ENCODE measurements at regions not wholly inside any gene's neighbourhood (a gene's known extent, or its start where the extent isn't known, plus 50 kb on each side); places are given as distances from the start of the nearest gene placed in this dataset.

DNA sequence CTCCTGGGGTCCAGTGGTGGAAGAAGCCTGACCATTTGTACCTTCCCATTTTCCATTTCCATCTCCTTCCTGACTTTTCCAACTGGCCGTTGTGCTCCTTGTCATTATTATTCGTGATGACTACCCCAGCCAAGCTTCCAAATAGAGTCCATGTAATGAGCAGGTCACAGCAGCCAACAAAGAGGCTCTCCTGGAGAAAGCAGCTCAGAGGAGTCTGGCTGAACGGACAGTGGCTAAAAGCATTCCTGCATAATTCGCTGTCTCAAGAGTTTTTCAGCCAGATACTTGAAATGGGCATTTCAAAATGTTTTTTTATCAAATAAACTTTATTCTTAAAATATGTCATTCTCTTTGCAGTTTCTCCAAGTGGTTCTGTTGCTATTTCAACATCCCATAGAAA is 458.6 kb downstream of the INHBA start:
- POLR2A ChIA-PET: no interaction called here
- Mint-ChIP-seq H3K27me3 (no peaks in the 10 kb centered on the region), H3K27ac (no peak overlapping the region), H3K36me3 (ENCODE audit: low read depth) (no peaks in the 10 kb centered on the region), H3K4me1 (no peaks in the 10 kb centered on the region), H3K9me3 (no peaks in the 10 kb centered on the region), H3K4me3 (no peak overlapping the region)
- CTCF ChIA-PET: no interaction called here
- DNase-seq: no peak

GRCh38 chr7:41241641-41242040 is 461.2 kb downstream of the INHBA start:
- H3K9me3 Mint-ChIP-seq: no peaks in the 10 kb centered on the region
- no peak overlapping the region for H3K4me3 Mint-ChIP-seq
- no peak overlapping the region for H3K27ac Mint-ChIP-seq
- ChIA-PET CTCF (no interaction called here), POLR2A (no interaction called here)
- no peaks in the 10 kb centered on the region for H3K4me1 Mint-ChIP-seq
- no peak for DNase-seq
- no peaks in the 10 kb centered on the region for H3K27me3 Mint-ChIP-seq
- H3K36me3 Mint-ChIP-seq (ENCODE audit: low read depth): no peaks in the 10 kb centered on the region

DNA sequence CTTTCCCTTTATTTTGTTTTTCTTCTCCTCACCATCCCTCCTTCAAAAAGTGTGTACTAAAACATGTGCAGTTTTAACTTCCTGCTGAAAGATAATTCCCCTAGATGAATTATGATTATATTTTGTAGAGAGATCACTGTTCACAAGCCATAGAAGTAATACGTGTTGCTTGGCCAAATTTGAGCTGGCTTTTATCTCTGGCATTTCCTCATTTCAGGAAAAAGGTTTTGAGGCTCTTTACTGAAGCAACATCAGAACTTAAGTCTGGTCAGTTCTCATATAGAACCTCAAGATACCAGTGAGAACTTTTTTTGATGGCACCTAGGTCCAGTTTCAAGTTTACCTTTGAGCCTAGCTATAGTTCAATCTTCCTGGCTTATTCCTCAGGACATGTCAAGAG is 463.3 kb downstream of the INHBA start:
- CTCF ChIA-PET: no interaction called here
- POLR2A ChIA-PET: no interaction called here
- Mint-ChIP-seq H3K4me3 (no peak overlapping the region), H3K27ac (no peak overlapping the region), H3K4me1 (no peaks in the 10 kb centered on the region), H3K36me3 (ENCODE audit: low read depth) (no peaks in the 10 kb centered on the region), H3K9me3 (no peaks in the 10 kb centered on the region), H3K27me3 (no peaks in the 10 kb centered on the region)
- DNase-seq: no peak

DNA sequence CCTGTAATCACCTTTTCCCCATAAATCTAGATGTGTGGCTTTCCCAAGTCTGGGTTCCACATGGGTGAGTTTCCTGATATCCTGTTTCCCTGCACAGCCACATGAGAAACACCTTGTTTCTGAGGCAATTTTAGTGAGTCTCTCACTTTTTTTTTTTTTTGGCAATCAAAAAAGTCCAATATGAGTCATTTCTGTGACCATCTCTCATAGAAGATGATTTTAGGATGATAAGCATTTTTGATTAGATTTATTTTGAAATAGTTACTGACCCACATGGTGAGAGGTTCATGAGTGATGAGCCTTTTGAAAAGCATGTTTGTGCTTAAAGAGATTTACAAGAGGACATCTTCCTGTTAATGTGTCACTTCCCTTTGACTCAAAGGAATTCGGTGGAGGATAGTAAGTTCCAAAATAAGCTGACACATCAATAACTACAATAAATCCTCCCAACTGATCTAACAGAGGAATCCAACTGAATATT is 464.0 kb downstream of the INHBA start:
- Mint-ChIP-seq H3K36me3 (ENCODE audit: low read depth) (no peaks in the 10 kb centered on the region), H3K9me3 (no peaks in the 10 kb centered on the region), H3K4me3 (no peak overlapping the region), H3K27ac (no peak overlapping the region), H3K4me1 (no peaks in the 10 kb centered on the region), H3K27me3 (no peaks in the 10 kb centered on the region)
- ChIA-PET POLR2A (no interaction called here), CTCF (interaction anchor here (1.0 kb wide), 1 partner anchor 25 kb away, joined by 3 read pairs; no protein-coding TSS in a partner anchor)
- no peak for DNase-seq

- no peaks in the 10 kb centered on the region for H3K9me3 Mint-ChIP-seq
- no peaks in the 10 kb centered on the region for H3K4me1 Mint-ChIP-seq
- CTCF ChIA-PET: no interaction called here
- no peaks in the 10 kb centered on the region for H3K27me3 Mint-ChIP-seq
- no peak for DNase-seq
- no peak overlapping the region for H3K27ac Mint-ChIP-seq
- no peaks in the 10 kb centered on the region for H3K36me3 Mint-ChIP-seq (ENCODE audit: low read depth)
- POLR2A ChIA-PET: no interaction called here
- no peak overlapping the region for H3K4me3 Mint-ChIP-seq
Observed at GRCh38 chr7:41237956-41238355, 464.9 kb downstream of the INHBA start.

DNA sequence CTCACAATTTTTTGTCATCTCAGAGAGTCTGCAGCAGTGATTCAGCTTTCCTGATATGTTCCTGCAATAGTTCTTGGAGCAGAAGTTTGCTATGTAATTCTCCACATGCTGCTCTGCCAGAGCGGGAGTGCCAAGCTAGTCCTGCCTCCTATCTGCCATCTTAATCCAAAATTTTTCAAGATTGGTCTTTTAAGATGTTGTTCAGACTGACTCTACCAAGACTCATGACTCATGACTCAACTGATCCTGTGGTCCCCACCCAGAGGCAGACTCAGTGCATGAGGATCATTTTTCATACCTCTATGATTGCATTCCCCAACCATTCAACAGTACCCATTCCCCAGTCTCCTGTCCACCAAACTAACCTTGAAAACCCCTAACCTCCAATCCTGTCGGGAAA is 470.8 kb downstream of the INHBA start:
- Mint-ChIP-seq H3K4me3 (no peak overlapping the region), H3K27ac (no peak overlapping the region), H3K36me3 (ENCODE audit: low read depth) (no peaks in the 10 kb centered on the region), H3K4me1 (no peaks in the 10 kb centered on the region), H3K9me3 (peaks cover 7% of the 10 kb centered on the region), H3K27me3 (no peaks in the 10 kb centered on the region)
- DNase-seq: no peak
- ChIA-PET POLR2A (no interaction called here), CTCF (no interaction called here)

DNA sequence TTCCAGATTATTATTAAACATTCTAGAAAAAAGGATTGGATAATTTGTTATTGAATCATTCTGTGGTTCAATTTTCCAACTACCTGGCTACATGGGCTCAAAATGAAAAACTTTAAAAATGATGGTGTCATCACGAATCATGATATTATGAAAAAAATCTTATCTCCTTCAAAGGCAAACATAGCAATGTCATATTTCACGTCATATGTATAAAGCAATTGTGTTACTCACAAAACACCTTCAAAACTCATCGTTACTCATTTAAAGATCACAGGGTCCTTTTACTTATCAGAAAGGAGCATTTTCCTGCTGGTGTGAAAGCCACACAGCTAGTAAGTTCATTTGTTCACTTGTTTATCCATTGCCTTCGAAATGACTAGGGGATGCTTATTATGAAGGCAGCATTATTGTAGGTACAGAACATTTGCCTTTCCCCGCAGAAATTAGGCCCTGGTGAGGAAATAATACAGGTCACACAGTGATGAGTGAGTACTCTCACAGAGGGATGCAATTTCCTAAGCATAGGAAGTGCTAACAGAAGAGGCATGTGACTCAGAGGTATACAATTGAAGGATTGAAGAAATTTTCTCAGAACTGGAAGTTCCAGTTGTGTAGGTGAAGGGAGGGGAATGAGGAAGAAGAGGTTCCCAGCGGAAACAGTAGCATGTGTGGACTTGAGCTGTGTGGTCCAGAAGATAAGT is 478.7 kb downstream of the INHBA start:
- Mint-ChIP-seq H3K36me3 (ENCODE audit: low read depth) (no peaks in the 10 kb centered on the region), H3K27me3 (no peaks in the 10 kb centered on the region), H3K4me1 (no peaks in the 10 kb centered on the region), H3K4me3 (no peak overlapping the region), H3K9me3 (peaks cover 2% of the 10 kb centered on the region), H3K27ac (no peak overlapping the region)
- ChIA-PET CTCF (no interaction called here), POLR2A (no interaction called here)
- no peak for DNase-seq

DNA sequence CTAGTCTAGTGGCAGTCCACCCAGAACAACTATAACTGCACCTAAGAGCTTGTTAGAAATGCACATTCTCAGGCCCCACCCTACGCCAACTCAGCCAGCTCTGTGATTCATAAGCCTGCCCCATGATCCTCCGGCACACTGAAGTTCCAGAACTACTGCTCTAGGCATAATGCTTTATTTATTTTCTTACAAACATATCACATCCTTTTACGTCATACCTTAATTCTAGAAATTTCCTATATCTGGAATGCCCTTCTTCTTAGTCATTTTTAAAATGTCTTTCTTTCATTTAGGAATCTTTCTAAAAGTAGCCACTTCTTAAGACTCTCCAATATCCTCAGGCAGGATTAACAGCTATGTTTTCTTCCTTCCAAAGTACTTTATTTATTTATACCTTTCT is 480.1 kb downstream of the INHBA start:
- H3K9me3 Mint-ChIP-seq: no peaks in the 10 kb centered on the region
- H3K27ac Mint-ChIP-seq: no peak overlapping the region
- POLR2A ChIA-PET: no interaction called here
- no peaks in the 10 kb centered on the region for H3K27me3 Mint-ChIP-seq
- CTCF ChIA-PET: no interaction called here
- no peak overlapping the region for H3K4me3 Mint-ChIP-seq
- H3K36me3 Mint-ChIP-seq (ENCODE audit: low read depth): no peaks in the 10 kb centered on the region
- no peaks in the 10 kb centered on the region for H3K4me1 Mint-ChIP-seq
- DNase-seq: no peak

DNA sequence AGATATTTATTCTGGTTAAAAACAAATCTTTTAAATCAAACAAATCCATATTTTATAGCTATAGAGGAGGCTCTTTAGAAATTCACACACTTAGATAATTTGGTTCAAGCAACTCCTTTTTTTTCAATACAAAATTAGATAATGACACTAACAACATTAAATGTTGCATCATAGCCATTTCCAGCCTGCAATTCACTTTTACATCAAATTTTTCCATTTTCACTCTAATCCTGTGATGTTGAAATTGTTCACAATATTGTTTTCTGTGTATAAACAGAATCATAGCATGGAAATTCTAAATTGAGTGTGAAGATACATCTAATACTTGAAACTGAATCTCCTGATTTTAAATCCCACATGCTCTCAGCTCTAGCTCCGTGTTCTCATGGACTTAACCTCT is 482.6 kb downstream of the INHBA start:
- no peaks in the 10 kb centered on the region for H3K27me3 Mint-ChIP-seq
- no peak overlapping the region for H3K4me3 Mint-ChIP-seq
- H3K4me1 Mint-ChIP-seq: no peaks in the 10 kb centered on the region
- ChIA-PET CTCF (no interaction called here), POLR2A (no interaction called here)
- DNase-seq: no peak
- H3K9me3 Mint-ChIP-seq: no peaks in the 10 kb centered on the region
- no peaks in the 10 kb centered on the region for H3K36me3 Mint-ChIP-seq (ENCODE audit: low read depth)
- H3K27ac Mint-ChIP-seq: no peak overlapping the region

DNA sequence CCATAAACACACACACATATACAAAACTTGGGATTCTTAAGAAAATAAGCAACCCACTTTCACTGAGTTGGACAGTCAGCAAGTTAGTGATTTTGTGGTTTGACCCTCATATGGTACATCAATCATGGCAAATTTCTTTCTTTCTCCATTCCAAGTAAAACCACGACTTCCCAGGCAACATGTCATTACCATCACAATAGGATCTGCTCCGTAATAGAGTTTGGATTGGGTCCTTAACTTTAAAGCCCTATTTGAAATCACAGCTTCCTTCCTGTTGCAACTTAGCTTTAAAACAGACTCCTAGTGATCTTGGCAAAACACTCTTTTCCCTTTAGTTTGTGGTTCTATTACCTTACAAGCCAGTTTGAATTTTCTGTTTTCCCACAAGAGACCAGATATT is 483.6 kb downstream of the INHBA start:
- Mint-ChIP-seq H3K9me3 (no peaks in the 10 kb centered on the region), H3K36me3 (ENCODE audit: low read depth) (no peaks in the 10 kb centered on the region), H3K4me3 (no peak overlapping the region), H3K4me1 (no peaks in the 10 kb centered on the region), H3K27ac (no peak overlapping the region), H3K27me3 (no peaks in the 10 kb centered on the region)
- CTCF ChIA-PET: no interaction called here
- no peak for DNase-seq
- POLR2A ChIA-PET: no interaction called here

DNA sequence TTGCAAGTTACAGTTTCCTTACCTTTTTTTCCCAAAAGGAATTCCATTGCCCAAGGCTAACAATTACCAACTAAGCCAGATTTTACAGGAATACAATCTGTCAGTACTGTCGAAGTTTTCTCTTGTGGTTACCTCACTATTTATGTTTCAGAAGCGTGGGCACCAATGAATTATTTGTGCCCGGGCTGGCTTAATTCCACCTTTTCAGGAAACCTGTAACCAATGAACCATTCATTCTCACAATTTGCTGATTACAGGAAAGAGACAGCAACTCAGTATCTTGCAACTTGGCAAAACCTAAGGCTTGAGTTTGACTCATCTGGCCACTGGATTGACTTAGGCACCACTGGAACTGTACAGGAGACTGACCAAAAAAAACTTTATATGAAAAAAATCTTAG is 485.6 kb downstream of the INHBA start:
- CTCF ChIA-PET: no interaction called here
- H3K4me1 Mint-ChIP-seq: no peaks in the 10 kb centered on the region
- H3K27me3 Mint-ChIP-seq: no peaks in the 10 kb centered on the region
- POLR2A ChIA-PET: no interaction called here
- H3K9me3 Mint-ChIP-seq: peaks cover 2% of the 10 kb centered on the region
- DNase-seq: no peak
- no peak overlapping the region for H3K27ac Mint-ChIP-seq
- H3K36me3 Mint-ChIP-seq (ENCODE audit: low read depth): no peaks in the 10 kb centered on the region
- H3K4me3 Mint-ChIP-seq: no peak overlapping the region

GRCh38 chr7:41207141-41207540 is 495.7 kb downstream of the INHBA start:
- H3K27ac Mint-ChIP-seq: no peak overlapping the region
- H3K4me1 Mint-ChIP-seq: no peaks in the 10 kb centered on the region
- no peaks in the 10 kb centered on the region for H3K27me3 Mint-ChIP-seq
- ChIA-PET CTCF (no interaction called here), POLR2A (no interaction called here)
- no peak for DNase-seq
- no peaks in the 10 kb centered on the region for H3K36me3 Mint-ChIP-seq (ENCODE audit: low read depth)
- no peak overlapping the region for H3K4me3 Mint-ChIP-seq
- H3K9me3 Mint-ChIP-seq: no peaks in the 10 kb centered on the region

- Mint-ChIP-seq H3K27me3 (no peaks in the 10 kb centered on the region), H3K27ac (no peak overlapping the region), H3K4me1 (no peaks in the 10 kb centered on the region), H3K4me3 (no peak overlapping the region), H3K9me3 (no peaks in the 10 kb centered on the region), H3K36me3 (ENCODE audit: low read depth) (no peaks in the 10 kb centered on the region)
- POLR2A ChIA-PET: no interaction called here
- CTCF ChIA-PET: interaction anchor here (0.6 kb wide), 1 partner anchor 18 kb away, joined by 3 read pairs; no protein-coding TSS in a partner anchor
- DNase-seq: no peak
Observed at GRCh38 chr7:41206267-41206666, 496.6 kb downstream of the INHBA start.

DNA sequence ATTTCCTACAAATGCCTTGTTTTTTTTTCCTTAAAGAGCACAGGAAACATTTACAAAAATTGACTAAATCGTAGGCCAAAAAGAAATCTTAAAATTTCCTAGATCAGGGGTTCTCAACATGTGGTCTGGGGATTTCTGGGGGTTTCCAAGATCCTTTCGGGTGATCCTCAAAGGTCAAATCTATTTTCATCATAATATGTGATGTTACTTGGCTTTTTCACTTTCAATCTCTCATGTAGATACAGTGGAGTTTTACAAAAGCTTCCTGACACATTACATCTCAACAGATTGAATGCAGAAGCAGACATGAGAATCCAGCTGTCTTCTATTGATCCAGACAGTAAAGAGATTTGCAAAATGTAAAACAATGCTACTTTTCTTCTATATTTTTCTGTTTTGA is 497.3 kb downstream of the INHBA start:
- ChIA-PET CTCF (no interaction called here), POLR2A (no interaction called here)
- Mint-ChIP-seq H3K4me1 (no peaks in the 10 kb centered on the region), H3K9me3 (no peaks in the 10 kb centered on the region), H3K27ac (no peak overlapping the region), H3K4me3 (no peak overlapping the region), H3K27me3 (no peaks in the 10 kb centered on the region), H3K36me3 (ENCODE audit: low read depth) (no peaks in the 10 kb centered on the region)
- no peak for DNase-seq
